HepG2 (cell line): ENCODE measurements at regions not wholly inside any gene's neighbourhood (a gene's known extent, or its start where the extent isn't known, plus 50 kb on each side); places are given as distances from the start of the nearest gene placed in this dataset.

Experiments used
- AGO2 ChIP-seq: fragments of 200-400 bp; formaldehyde crosslinking; optimal IDR thresholded peaks from 2 replicates; pipeline ENCODE3; 2017; ENCODE audit warnings: mild to moderate bottlenecking, low read depth, low read length, moderate library complexity
- BCL6 ChIP-seq: IDR thresholded peaks from 2 replicates; pipeline ENCODE4 v1.6.1; 2016; ENCODE audit warnings: missing genetic modification reagents, missing compliant biosample characterization
- CERS6 ChIP-seq: sonication (generic); formaldehyde crosslinking; IDR thresholded peaks from 2 replicates; pipeline ENCODE4 v1.5.0; 2020; ENCODE audit warnings: missing genetic modification reagents
- ELF1 ChIP-seq: sonication (generic); formaldehyde crosslinking; IDR thresholded peaks from 2 replicates; pipeline ENCODE4 v1.4.0; 2020; ENCODE audit warnings: missing genetic modification reagents
- FOXA3 ChIP-seq: IDR thresholded peaks from 2 replicates; pipeline ENCODE4 v1.6.1; 2016; ENCODE audit warnings: missing genetic modification reagents, missing compliant biosample characterization
- JUNB ChIP-seq: sonication (generic); formaldehyde crosslinking; IDR thresholded peaks from 2 replicates; pipeline ENCODE4 v1.8.0; 2022; ENCODE audit warnings: missing genetic modification reagents, mild to moderate bottlenecking, borderline replicate concordance
- KDM2A ChIP-seq: sonication (generic); formaldehyde crosslinking; IDR thresholded peaks from 2 replicates; pipeline ENCODE4 v1.4.0; 2020; ENCODE audit warnings: low read depth, missing genetic modification reagents, borderline replicate concordance
- MIER2 ChIP-seq: IDR thresholded peaks from 2 replicates; pipeline ENCODE4 v1.6.1; 2016; ENCODE audit warnings: missing biosample characterization, missing genetic modification reagents
- NFIB ChIP-seq: sonication (generic); formaldehyde crosslinking; IDR thresholded peaks from 2 replicates; pipeline ENCODE4 v1.9.0; 2021; ENCODE audit warnings: missing genetic modification reagents, mild to moderate bottlenecking, borderline replicate concordance
- PRPF4 ChIP-seq: fragments of 200-400 bp; formaldehyde crosslinking; IDR thresholded peaks from 2 replicates; pipeline ENCODE4 v1.6.1; 2016; ENCODE audit warnings: low read length, low read depth; ENCODE audit not compliant: poor library complexity, severe bottlenecking
- RNF2 ChIP-seq: fragments of 450-650 bp; conservative IDR thresholded peaks from 2 replicates; pipeline ENCODE4 v1.6.1; 2016; ENCODE audit warnings: low read depth
- THAP11 ChIP-seq: IDR thresholded peaks from 2 replicates; pipeline ENCODE4 v1.6.1; 2016; ENCODE audit warnings: missing biosample characterization, missing genetic modification reagents
- THAP9 ChIP-seq: sonication (generic); formaldehyde crosslinking; IDR thresholded peaks from 2 replicates; pipeline ENCODE4; 2020; ENCODE audit warnings: missing genetic modification reagents, mild to moderate bottlenecking, borderline replicate concordance
- ZBTB3 ChIP-seq: sonication (generic); formaldehyde crosslinking; IDR thresholded peaks from 2 replicates; pipeline ENCODE4 v1.4.0; 2020; ENCODE audit warnings: low read depth, mild to moderate bottlenecking, moderate library complexity, missing genetic modification reagents, borderline replicate concordance
- ZBTB39 ChIP-seq: sonication (generic); formaldehyde crosslinking; IDR thresholded peaks from 2 replicates; pipeline ENCODE4 v1.5.0; 2020; ENCODE audit warnings: missing genetic modification reagents
- ZC3H13 ChIP-seq: sonication (generic); formaldehyde crosslinking; IDR thresholded peaks from 2 replicates; pipeline ENCODE4 v1.8.1; 2023; ENCODE audit warnings: mild to moderate bottlenecking, missing genetic modification reagents, moderate library complexity
- ZNF256 ChIP-seq: sonication (generic); formaldehyde crosslinking; conservative IDR thresholded peaks from 2 replicates; pipeline ENCODE4 v1.4.0; 2020; ENCODE audit warnings: missing genetic modification reagents
- ZNF572 ChIP-seq: sonication (generic); formaldehyde crosslinking; IDR thresholded peaks from 2 replicates; pipeline ENCODE4 v1.5.1; 2020; ENCODE audit warnings: mild to moderate bottlenecking, missing genetic modification reagents
- ZNF619 ChIP-seq: sonication (generic); formaldehyde crosslinking; IDR thresholded peaks from 2 replicates; pipeline ENCODE4 v1.4.0; 2020; ENCODE audit warnings: mild to moderate bottlenecking, missing genetic modification reagents
- ZNF687 ChIP-seq: sonication (generic); formaldehyde crosslinking; IDR thresholded peaks from 2 replicates; pipeline ENCODE4 v1.5.1; 2020; ENCODE audit warnings: mild to moderate bottlenecking, missing genetic modification reagents, moderate library complexity
- ZNF713 ChIP-seq: sonication (generic); formaldehyde crosslinking; IDR thresholded peaks from 2 replicates; pipeline ENCODE4 v1.4.0; 2020; ENCODE audit warnings: mild to moderate bottlenecking, missing genetic modification reagents

- TF ChIP-seq PRPF4, result no peak
- TF ChIP-seq JUNB (CRISPR knock-in tag), result 0 out of 2 replicates have a peak, but pooled peaks have one; percentile 24
- TF ChIP-seq BCL6 (CRISPR knock-in tag), result 0 out of 2 replicates have a peak, but pooled peaks have one; percentile 30
- TF ChIP-seq CERS6 (CRISPR knock-in tag), result no peak
- peak; percentile 91 for TF ChIP-seq ZNF687
- 0 out of 2 replicates have a peak, but pooled peaks have one; percentile 51 for TF ChIP-seq THAP11 (CRISPR knock-in tag)
- 0 out of 2 replicates have a peak, but pooled peaks have one; percentile 48 for TF ChIP-seq ZNF713 (CRISPR knock-in tag)
- TF ChIP-seq ZNF619 (CRISPR knock-in tag), result 0 out of 2 replicates have a peak, but pooled peaks have one; percentile 42
- TF ChIP-seq THAP9, result peak; percentile 63; the same call in 1 of the 2 replicates
- no peak for TF ChIP-seq MIER2
- TF ChIP-seq ZNF572 (CRISPR knock-in tag), result no peak
- TF ChIP-seq ZC3H13 (CRISPR knock-in tag), result no peak
- TF ChIP-seq ZNF256 (CRISPR knock-in tag), result no peak
- no peak for TF ChIP-seq AGO2
- no peak for TF ChIP-seq ZBTB39
- peak; percentile 50; the same call in 1 of the 2 replicates for TF ChIP-seq KDM2A (CRISPR knock-in tag)
- TF ChIP-seq FOXA3 (CRISPR knock-in tag), result 0 out of 2 replicates have a peak, but pooled peaks have one; percentile 36
- TF ChIP-seq NFIB (CRISPR knock-in tag), result no peak
- TF ChIP-seq ZBTB3 (CRISPR knock-in tag), result no peak
- TF ChIP-seq ELF1 (CRISPR knock-in tag), result no peak; the same call in 1 of the 2 replicates
- 0 out of 2 replicates have a peak, but pooled peaks have one; percentile 46 for TF ChIP-seq RNF2
These were observed 154.1 kb downstream of the SH3BP4 start (continued) for GRCh38 chr2:235105821-235106359.
